Stimulated activated CD4-positive, alpha-beta T cell treated with anti-CD3 and anti-CD28 coated beads, Interleukin-1b, Interleukin-23, amount 100 ng/mL, for 48 hours (primary cell): ENCODE measurements at regions not wholly inside any gene's neighbourhood (a gene's known extent, or its start where the extent isn't known, plus 50 kb on each side); places are given as distances from the start of the nearest gene placed in this dataset.

ENCODE experiments used
- DNase-seq: peaks from one replicate; pipeline ENCODE4 v3.0.0-alpha.2; 2020

DNA sequence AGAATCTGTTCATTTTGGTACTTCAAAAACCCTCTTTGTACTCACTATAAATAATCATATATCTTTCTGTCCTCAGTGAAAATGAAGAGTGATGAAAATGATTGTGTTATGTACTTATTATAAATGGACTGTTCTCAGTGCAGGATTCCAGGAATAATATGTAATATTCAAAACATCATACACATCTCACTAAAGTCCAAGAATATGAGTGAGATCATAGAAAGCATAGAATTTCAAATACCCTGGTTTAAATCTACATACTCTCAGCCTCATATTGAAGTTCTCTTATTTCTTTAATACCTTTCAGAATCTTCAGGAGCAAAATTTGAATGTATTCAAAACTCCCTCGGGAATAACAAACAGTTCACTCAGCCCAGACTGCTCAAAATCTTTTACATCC lies 868.0 kb downstream of the SLITRK6 start:
- no peak for DNase-seq

GRCh38 chr13:84927442-84928169 lies 871.6 kb downstream of the SLITRK6 start:
- DNase-seq: no peak

GRCh38 chr13:84925443-84925842 lies 873.8 kb downstream of the SLITRK6 start:
- DNase-seq: no peak

- no peak for DNase-seq
Observed at GRCh38 chr13:84923831-84924230, 875.4 kb downstream of the SLITRK6 start.

DNA sequence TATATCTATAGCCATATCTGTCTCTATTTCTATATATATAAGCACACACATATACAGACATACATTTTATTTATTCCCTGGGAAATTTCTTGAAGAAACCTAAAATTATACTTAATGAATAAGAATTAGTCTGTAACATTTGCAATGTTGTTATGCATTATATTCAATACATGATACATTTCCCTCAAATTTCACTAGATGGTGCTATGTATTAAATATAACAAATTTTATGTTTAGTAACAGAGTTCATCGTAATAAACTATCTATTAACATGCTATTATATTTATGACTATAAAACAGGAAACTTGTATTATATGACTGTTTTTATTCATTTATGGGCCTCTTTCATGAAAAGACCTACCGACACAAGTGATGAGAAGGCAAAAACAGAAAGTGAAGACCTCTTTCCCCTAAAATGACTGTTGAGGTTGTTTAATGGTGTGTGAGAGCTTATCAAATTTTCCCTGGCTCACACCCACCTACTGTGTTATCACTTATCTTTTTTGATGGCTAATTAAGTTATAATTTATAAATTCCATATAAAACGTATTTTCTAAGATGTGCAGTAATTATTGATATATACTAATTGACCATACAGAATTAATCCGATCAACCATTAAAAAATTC lies 881.9 kb downstream of the SLITRK6 start:
- no peak for DNase-seq

GRCh38 chr13:84912720-84913119 lies 886.5 kb downstream of the SLITRK6 start:
- no peak for DNase-seq

GRCh38 chr13:84910423-84910822 lies 888.8 kb downstream of the SLITRK6 start:
- DNase-seq: no peak

DNA sequence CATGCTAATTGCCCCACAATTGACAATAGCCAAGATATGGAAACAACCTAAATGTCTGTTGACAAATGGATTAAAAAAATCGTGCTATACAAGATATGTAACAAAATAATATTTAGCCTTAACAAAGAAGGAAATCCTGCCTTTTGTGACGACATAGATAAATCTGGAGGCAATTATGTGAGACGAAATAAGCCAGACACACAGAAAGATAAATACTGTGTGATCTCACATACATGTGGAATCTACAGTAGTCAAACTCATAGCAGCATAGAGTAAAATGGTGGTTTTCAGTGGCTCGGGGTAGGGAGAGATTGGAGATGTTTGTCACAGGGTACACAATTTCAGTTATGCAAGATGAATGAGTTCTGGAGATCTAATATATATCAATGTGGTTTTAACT lies 895.8 kb downstream of the SLITRK6 start:
- DNase-seq: no peak

DNA sequence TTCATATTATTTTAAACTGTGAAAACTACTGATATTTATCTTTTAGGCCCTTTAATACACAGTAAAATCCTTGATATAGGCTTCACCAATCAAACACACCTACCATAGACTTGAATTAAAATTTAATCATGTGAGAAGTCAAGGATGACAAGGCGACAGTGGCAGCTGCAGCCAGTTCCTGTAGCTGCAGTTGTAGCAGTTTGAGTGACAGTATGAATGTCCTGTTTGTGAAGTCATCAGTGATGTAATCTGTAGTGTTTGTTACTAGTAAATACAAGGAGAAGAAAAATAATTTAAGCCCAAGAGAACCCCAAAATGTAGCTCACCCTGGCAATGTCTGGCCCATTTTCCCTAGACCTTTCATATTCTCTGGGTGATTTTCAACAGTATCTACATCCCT lies 897.0 kb downstream of the SLITRK6 start:
- no peak for DNase-seq

DNA sequence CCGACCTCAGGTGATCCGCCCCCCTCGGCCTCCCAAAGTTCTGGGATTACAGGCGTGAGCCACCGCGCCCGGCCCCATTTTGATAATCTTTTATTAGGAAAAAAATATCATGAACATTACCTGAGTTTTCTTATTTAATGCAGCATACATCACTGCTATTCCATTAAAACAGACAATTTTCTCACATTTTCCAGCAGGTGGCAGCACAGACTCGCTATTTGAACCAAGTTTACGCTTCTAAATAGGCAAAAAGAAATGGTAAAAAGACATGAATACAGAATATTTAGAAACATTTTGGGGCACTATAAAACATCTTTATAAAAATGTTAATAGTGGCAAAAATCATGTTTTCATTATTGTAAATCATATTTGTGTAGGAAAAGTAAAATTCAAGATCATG lies 903.1 kb downstream of the SLITRK6 start:
- peak; percentile 14 for DNase-seq

GRCh38 chr13:84894749-84895148 lies 904.5 kb downstream of the SLITRK6 start:
- DNase-seq: no peak

DNA sequence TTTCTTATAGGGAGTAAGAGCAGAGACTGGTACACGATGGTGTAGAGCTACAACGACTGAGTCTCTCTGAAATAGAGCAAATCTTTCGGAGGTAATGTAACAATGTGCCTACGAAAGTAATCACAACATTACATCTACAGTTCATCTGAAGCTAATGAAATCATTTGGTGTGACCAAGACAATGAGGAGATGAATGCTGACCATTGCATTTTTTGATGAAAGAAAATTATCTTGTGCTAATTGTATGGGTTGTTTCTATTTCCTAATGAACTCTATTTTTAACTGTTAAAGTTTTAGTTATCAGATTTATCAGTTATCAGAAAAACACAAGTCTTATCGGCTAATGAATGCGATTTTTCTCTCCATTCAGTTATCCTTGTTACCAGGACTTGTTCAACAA lies 913.4 kb downstream of the SLITRK6 start:
- no peak for DNase-seq

- no peak for DNase-seq
Observed at GRCh38 chr13:84873951-84874350, 925.3 kb downstream of the SLITRK6 start.

- no peak for DNase-seq
Observed at GRCh38 chr13:84870190-84870589, 929.0 kb downstream of the SLITRK6 start.

GRCh38 chr13:84867246-84867645 lies 932.0 kb downstream of the SLITRK6 start:
- no peak for DNase-seq

GRCh38 chr13:84865783-84866221 lies 933.4 kb downstream of the SLITRK6 start:
- DNase-seq: no peak

- no peak for DNase-seq
Observed at GRCh38 chr13:84864341-84864740, 934.9 kb downstream of the SLITRK6 start.

GRCh38 chr13:84847107-84847506 lies 952.1 kb downstream of the SLITRK6 start:
- no peak for DNase-seq

DNA sequence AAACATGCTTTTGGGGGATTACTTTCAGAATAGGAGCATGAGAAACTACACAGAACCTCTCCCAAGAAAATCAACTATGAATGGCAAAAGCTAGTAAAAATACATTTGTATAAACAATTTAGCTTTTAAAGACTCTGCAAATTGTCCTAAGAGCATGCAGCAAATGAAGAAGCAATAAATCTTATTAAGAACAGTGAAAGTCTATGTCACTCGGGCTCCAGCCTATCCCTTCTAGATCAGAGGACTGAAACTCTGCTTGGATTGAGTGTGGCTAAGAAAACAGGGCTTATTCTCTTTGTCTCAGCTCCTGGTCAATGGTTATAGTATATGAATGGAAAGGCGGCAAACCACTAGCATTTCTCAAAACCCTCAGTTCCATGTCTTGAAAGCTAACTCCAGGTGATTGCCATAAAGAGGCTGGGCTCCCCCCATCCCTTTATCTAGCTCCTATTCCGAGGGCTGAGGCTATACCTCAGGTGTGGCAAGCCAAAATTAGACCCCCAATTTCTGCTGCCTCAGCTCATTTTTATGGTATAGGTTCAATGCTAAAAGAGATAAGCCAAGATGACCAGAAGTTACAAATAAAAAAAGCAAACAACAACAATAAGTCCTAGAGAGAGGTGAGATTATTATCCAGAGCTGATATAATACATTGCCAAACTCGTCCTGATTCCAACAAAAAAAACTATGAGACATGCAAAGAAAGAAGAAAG lies 953.2 kb downstream of the SLITRK6 start:
- no peak for DNase-seq

GRCh38 chr13:84844473-84844872 lies 954.7 kb downstream of the SLITRK6 start:
- no peak for DNase-seq

DNA sequence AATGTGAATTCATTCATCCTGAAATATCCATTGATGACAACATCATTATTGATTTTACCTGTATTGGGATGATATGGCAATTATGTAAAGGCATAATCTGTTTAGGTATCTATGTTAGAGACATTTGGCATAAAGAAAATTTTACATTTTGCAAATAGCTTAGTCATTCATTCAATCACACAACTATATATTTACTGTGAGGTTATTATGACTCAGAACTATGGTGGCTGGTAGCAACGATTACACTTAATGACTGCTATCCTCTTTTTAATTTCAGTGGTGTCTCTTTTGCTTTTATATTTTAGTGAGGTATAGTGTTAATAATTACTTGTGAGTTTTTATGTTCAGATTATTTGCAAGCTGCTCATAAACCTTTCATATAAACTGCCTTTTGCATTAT lies 955.9 kb downstream of the SLITRK6 start:
- DNase-seq: no peak

DNA sequence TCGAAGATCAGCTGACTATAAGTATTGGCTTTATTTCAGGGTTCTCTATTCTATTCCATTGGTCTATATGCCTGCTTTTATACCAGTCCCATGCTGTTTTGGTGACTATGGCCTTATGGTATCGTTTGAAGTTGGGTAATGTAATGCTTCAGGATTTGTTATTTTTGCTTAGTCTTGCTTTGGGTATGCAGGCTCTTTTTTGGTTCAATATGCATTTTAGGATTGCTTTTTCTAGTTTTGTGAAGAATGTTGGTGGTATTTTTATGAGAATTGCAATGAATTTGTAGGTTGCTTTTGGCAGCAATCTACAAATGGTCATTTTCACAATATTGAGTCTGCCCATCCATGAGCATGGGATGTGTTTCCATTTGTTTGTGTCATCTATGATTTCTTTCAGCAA lies 951.9 kb upstream of the SLITRK1 start:
- no peak for DNase-seq

DNA sequence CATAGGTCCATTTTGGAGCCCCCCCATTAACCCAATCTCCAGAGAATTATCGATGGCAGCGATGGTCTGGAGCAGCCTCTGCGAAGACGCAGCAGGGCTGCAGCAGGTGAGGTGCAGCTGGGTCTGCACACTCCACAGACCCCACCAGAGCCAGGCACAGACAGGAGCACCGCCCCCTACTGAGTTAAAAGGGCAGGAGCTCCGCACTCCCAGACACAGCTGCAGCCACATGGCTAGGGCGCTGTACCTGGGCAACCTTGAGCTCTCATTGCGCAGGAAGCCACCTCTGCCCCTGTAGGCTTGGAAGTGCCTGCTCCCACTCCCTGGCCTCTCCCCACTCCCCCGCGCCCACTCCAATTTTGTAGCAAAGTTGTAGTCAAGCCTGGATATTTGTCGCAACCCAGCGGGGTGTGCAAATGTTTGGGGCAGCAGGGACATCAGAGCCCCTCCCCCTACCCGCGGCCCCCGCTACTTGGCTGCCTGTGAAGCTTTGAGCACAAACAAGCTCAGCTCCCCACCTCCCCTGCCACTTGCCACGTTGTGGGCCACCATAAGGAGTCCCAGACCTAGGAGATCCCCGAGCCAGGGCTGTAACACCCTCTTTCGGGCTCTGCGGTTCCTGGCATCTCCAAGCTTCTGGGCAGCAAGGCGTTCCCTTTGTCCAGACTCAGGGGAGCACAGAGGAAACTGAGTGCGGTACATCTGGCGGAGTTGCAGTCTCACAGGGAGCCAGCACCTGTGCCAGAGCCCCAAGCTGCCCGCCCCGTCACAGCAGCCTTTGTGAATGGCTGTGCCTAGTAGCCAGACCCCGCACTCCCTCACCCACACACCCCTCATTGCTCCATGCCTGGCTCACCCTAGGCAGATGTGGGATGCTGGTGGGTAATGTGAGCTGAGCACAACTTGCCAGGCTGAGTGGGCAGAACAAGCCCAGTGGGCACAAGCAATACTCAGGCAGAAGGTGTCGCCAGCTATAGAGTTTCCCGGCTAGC lies 949.7 kb upstream of the SLITRK1 start:
- no peak for DNase-seq
